HEK293T (cell line): ENCODE measurements at regions not wholly inside any gene's neighbourhood (a gene's known extent, or its start where the extent isn't known, plus 50 kb on each side); places are given as distances from the start of the nearest gene placed in this dataset.

Experiments used
- SUZ12 ChIP-seq: fragments of 450-650 bp; IDR thresholded peaks from 2 replicates; pipeline ENCODE4 v1.6.1; 2016; ENCODE audit warnings: mild to moderate bottlenecking
- TARDBP ChIP-seq: fragments of 450-650 bp; IDR thresholded peaks from 2 replicates; pipeline ENCODE4 v1.6.1; 2016

GRCh38 chr4:1472911-1473518 lies 66.8 kb upstream of the NKX1-1 start:
- no peak for TF ChIP-seq SUZ12
- TF ChIP-seq TARDBP, result no peak
